Activated CD8-positive, alpha-beta memory T cell treated with anti-CD3 and anti-CD28 coated beads, Interleukin-2, amount 50 U/mL, for 24 hours (primary cell): ENCODE measurements at regions not wholly inside any gene's neighbourhood (a gene's known extent, or its start where the extent isn't known, plus 50 kb on each side); places are given as distances from the start of the nearest gene placed in this dataset.

ENCODE experiments used
- DNase-seq: peaks from one replicate; pipeline ENCODE4 v3.0.0-alpha.2; 2020; ENCODE audit errors: extremely low read depth

DNA sequence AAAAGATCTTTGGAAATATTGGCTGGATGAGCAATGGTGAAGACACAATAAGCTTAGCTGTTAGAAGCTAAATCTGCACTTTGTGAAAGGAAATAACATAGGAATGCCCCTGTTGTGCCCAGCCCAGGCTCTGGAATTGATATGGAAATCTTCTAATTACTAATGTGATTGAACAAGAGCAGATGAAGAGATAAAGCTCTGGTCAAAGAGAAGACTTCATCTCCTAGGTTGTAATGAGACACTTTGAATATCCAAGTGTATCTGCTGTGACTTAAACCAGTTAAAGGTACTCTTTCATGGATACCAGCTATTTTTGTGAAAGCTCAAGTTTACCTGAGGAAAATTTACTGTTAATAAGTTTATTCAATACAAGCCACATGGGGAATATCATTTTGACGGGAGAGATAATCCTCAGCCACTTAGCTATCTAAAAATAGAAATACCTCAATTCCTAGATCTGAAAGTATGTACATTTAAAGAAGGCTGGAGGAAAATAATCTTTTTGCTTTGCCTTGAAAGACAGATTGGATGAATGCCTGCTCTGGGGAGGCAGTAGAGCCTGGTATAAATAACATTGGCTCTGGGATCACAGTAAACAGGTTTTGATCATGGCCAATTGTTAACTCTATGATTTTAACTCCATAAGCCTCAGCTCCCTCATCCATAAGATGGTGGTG lies 494.0 kb upstream of the B3GALT2 start:
- DNase-seq: no peak

DNA sequence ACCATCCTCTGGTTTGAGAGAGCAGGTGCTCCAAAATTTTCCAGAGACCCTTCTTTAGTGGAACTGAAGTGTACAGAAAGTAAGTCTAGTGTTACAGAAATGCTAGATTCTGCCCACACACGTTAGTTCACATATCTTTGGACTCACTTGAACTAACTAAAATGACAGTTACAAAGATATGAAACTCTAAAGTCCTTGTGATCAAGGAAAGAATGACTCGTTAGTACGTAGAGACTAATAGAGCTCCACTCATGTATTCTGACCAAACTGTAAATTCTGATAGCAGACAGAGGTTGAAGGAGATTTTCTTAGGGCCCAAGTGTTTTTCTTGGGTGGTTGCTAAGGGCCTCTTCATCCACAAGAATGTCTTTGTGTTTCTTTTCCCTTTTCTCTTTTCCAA lies 491.5 kb upstream of the B3GALT2 start:
- no peak for DNase-seq

DNA sequence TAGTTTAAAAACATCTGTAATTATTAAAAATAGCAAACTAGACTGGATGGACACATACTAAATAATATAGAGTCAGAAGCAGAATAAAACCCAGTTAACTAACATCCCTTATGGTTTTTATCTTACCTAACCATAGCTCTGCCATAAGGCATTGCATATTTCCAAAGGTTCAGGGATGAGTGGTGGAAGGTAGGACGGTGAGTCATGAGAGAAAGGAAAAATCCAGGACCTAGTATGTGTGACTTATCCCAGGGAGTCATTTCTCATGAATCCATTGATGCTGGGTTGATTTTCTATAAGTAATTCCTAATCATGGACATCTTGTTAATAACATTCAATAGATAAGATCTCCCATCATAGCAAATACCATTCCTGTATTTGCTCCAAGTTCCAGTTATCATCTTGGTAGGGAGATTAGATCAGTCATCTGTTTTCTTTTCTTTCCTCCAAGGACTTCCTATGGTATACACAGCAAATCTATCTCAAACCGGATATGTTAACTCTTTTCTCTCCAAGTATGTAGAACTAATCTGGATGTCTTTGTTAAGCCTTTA lies 490.7 kb upstream of the B3GALT2 start:
- no peak for DNase-seq

DNA sequence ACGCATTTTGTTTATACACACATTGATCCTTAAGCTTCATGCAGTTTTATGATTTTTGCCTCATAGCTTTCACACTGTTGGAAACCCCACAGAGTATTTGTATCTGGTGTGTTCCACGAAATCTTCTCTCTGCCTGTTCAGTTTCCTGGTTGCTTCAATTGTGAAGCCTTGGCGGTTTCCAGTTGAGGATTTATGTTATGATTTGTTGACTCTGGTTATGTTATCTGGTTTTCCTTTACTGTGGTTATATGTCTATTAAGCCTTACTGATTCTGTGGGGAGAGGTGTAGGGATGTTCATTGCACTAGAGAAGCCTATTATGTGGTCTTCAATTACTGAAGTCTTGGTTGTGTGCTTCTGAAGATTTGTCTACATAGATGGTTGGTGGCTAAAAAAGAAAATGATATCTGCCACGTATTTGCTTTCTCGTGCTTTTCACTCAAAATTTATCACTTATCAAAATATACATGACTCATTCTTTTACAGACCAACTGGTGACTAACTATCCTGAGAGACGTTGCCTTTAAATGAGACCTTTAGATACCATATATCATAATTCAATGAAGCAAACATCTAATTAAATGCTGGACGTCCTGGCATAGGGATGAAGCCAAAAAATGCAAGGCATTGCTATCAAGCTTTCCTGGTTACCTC lies 488.0 kb upstream of the B3GALT2 start:
- no peak for DNase-seq

DNA sequence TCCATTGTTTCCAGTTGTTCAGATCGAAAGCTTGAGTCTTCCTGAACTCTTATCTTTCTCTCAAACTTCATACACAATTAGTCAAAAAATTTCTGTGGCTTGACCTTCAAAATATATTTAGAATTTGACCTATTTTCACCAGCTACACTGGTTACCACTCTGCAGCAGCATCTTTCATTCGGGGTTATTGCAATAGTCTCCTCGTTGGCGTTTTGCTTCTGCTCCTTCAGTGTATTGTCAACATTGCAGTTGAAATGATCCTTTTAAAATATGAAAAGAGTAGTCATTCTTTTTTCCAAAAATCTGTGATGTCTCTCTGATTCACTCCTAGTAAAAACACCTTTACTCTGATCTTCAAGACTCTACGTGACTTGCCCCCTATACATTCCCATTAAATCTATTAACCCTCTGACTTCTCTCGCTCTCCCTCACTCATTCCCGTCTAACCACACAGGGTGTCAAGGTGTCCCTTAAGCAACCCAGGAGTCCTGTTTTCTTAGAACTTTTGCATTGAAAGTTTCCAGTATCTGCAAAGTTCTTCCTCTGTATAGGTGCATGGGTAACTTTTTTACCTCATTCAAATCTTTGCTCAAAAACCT lies 480.2 kb upstream of the B3GALT2 start:
- DNase-seq: no peak

DNA sequence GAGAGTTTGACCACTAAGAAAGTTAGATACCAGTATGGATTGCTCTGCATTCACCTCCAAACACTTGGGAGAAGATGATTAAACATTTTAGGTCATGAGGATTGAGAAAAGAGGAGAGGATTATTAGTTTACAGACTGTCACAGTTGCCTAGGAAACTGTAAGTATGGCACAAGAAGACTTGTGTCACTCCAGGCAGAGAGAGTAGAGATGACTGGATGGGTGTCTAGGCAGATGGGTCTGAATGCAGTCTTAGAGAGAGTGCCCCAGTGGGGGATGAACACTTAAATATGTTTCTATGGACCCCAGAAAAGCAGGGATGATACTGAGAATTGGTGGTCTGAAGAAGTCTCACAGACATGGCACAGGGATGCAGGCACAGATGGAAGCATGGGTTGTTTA lies 477.6 kb upstream of the B3GALT2 start:
- DNase-seq: no peak

DNA sequence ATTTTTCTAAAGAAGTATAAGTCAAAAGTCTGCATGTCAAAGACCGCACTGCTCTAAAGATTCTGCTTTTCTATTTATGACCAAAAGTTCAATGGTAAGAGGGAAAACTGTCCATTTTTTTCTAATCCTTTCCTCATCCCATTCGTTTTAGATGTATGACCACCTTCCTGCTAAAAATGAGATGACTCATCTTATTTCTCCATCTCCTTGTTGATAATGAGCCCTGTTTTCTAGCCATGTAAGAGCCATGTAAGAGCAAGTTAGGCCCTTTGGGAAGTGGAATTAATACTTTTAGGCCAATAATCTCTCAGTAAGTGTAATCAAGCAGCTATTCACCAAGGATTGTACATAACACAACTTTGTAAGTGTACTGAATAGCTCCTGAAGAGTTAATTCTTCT lies 475.6 kb upstream of the B3GALT2 start:
- no peak for DNase-seq

DNA sequence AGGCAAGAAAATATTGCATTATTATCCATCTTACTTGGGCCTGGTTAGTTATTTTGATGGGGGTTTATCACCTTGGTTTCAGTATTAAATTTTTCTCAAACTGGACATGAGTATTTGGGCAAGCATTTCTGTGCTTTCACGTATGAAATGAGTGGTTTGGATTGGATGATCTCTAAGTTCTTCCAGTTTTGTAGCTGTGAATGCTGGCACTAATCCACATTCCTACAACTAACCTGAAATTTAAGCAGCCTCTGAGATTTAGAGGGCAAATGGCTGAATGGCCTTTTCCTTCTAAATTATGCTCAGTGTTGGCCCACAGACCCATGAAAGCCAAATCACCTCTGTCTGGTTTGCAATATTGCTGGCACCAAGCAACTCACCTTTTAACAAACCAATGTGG lies 475.0 kb upstream of the B3GALT2 start:
- no peak for DNase-seq

DNA sequence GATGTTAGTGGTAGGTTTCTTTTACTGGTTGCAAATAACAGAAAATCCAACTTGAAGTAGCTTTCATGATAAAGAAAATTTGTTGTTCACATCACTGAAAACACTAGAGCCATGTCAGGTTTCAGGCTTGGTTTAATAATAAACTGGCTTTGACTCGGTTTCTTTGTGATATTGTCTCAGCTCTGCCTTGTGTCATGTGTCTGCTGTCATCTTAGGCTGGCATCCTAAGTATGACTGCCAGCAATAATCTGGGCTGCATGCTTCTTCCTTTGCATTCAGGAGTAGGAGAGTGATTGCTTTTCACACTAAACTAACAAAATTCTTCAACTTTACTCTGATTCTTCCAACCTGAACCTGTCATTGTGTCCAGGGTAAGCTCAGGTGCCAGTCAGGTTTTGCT lies 474.0 kb upstream of the B3GALT2 start:
- DNase-seq: no peak

DNA sequence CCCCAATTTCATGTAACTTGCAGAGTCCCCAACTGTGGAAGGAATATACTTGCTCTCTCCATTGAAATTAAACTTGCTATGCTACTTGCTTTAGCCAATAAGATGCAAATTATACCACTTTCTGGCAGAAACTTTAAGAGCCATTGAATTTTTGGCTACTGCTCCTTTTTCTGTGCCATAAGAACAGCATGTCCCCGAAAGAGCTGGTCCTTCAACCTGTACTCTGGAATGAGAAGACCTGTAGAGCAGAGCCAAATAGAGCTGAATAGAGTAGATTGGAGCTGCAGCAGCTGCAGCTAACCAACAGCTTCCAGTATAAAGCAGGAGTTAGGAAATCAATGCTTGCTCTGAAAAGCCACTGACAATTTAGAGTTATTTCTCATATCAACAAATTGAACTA lies 472.3 kb upstream of the B3GALT2 start:
- DNase-seq: no peak

DNA sequence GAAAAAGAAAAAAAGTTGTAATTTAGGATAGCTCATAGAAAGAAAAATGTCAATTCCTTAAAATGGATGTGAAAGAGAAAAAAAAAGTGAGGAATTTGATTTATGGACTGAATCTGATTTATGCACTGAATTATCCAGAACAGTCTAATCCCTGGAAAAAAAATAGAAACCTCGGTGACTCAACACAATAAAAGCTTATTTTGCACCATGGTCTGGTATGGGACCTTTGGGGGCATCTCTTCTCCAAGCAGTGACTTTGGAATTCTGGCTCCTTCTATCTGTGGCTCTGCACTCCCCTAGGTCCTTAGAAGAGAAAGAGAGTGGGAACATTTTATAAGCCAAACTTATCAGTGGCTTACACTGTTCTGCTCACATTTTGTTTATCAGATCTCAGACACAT lies 471.7 kb upstream of the B3GALT2 start:
- DNase-seq: no peak

DNA sequence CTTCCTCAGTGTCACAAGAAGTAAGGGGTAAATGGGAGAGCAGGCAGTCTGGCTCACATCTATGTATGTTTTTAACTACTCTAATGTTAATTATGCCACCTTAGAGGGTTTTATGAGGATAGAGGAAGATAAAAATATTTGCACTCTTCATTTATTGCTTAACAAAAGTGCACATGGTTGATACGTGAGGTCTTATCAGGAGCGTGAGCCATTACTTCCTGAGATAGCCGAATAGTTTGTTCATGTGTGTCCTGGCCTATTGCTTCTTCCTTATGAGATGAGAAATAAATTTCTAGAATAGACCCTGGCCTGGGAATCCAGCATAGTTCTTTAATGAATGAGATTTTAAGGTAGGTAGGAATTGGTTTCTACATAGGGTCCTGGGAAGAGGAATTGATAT lies 471.1 kb upstream of the B3GALT2 start:
- no peak for DNase-seq

DNA sequence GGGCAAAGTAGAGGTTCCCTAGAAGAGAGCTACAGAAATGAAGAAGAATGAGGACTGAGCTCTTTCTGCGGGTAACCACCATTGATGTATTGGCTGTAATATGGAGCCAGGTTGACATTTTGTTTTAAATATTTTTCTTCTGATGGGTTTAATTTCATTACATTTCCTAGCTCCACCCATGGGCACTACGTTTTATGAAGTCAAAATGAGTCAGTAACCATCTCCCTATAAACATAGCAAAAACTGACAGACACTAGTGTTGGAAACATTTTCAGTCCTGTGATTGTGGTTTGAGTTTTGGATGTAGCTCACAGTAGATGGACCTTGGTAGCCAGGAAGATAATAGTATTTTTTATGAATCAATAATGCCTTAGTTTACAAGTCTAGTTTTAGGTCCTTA lies 470.4 kb upstream of the B3GALT2 start:
- no peak for DNase-seq

DNA sequence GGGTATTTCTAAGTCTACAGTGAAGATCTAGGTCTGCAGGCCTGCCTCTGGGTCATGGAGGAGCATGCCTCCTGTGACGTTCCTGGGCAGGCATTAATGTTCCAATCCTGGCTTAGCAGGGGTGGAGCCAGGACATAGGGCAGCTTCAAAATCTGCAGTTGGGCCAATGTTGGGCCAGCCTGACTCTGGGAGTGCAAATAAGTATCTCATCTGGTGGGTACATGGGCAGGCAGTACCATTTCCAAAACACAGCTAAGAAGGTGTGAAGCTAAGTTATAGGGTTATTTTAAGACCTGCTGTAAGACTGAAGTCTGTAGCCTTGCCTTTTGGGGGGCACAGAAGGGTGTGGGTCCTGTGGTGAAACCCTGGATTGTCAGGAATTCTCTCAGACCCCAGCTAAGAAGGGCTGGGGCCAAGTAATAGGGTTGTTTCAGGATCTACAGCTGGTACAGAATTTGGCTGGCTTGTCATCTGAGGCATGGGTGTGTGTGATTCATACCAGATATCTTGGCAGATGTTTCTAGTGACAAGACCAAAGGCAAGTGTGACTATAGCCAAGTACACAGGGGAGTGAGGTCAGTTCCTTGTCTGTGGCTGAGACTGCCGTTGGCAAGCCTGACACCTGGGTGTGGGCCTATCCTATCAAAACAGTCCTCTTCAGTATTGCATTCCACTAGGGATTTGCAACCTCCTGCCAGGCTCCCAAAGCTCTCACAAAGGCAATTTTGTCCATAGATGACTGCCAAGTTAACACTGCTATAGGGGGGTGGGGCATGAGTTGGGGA lies 468.7 kb upstream of the B3GALT2 start:
- no peak for DNase-seq

DNA sequence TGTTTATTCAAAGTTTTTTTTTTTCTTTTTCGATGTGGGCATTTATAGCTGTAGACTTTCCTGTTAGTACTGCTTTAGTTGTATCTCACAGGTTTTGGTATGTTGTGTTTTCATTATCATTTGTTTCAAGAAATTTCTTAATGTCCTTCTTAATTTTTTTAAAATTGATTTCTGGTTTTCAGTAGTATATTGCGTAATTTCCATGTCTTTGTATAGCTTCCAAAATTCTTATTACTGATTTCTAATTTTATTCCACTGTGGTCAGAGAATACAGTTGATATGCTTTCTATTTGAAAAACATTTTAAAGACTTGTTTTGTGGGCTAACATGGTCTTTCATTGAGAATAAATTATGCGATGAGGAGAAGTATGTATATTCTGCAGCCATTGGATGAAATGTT lies 463.2 kb upstream of the B3GALT2 start:
- DNase-seq: no peak

DNA sequence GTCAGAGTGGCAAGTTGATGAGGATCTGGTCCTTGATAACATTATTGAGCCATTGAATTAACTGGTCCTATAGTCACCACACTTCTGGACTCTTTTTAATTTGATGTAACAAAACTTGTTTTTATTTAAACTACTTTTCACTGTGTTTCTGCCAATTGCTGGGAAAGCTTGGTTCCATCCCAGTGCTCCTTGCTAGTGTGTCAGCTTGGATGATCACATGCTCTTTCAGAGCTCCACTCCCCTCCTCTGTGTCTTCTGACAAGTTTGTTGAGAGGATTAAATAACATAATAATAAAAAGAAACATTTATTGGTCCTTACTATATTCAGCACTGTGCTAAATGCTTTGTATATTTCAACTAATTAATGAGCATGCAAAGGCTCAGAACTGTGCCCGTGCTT lies 448.5 kb upstream of the B3GALT2 start:
- no peak for DNase-seq

DNA sequence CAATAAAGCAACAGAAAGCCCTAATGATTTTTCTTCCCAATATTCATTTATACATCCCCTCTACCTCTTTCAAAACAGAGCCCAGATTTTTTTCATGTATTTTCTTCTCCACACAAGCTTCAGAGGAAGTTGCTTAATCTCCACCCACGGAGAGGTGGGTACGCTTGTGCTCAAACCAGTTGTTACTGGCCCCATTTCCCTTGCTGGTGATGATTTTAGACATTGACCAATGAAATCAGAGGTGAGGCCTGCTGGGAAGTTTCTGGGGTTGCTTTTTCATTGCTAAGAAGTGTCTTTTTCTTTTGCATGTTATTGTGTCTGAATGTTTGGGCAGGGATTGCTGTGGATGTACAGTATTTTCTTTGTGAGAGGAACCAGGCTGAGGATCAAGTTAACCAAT lies 448.1 kb upstream of the B3GALT2 start:
- no peak for DNase-seq

DNA sequence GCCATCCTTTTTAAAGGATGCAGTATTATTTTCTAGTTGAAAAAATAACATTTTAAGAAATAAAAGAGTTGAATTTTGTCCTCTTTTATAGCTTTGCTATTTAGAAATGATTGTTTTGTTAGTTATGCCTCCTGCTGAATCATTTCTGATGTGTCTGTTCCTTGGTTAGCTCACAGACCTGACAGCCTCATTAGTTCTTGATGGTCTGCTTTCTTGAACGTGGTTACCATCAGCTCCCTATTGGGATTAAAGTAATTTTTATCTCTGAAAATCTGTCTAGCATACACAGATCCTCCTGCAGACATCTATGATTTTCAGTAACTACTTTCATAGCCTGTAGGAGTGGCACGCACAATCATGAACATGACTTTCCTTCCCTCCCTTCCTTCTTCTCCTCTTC lies 447.6 kb upstream of the B3GALT2 start:
- no peak for DNase-seq

DNA sequence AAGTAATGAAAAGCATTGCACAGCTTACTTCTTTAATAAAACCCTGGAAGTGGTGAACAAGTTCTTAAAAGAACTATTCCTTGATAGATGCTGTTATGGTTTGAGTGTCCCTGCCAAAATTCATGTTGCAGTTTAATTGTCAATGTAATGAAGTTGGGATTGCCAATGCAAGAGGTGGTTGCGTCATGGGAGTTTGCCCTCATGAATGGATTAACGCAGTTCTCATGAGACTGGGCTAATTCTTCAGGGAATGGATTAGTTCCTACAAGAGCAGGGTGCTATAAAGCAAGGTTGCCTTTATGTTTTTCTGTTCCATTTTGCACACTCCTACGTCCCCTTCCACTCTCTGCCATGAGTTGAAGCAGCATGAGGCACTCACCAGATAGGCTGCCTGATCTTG lies 446.7 kb upstream of the B3GALT2 start:
- no peak for DNase-seq

DNA sequence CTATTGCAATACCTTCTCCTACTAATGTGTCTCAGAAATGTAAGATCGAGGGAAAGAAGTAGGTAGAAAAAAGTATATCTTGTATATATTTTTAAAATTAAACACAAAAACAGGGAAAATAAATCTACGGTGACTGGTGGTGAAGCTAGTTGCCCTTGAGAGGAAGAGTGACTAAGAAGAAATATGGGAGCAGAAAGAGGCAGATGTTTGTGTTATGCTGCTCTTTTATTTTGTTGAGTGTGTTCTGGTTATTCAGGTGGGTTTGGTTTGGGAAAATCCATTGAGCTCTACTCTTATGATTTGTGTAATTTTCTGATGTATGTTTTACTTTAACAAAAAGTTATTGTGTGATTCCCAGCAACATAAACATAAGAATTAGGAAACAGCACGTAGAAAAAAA lies 444.9 kb upstream of the B3GALT2 start:
- DNase-seq: no peak

DNA sequence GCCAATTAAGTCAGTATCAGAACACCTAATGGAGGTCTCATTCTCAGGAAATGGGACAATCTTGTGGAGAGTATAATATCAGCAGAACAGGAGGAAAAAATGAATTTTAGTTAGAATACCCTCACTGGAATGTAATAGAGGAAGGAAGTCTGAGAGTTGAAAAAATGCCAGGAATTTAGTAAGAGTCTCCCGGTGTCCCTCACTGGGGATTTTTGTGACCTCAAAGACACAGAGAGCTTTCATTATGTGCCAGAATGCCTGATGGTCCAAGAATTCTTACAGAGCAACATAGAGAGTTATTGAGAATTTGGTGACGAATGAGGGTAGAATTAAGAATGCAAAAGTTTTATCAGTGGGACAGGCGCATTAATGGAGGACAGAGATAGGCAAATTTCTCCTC lies 443.5 kb upstream of the B3GALT2 start:
- DNase-seq: no peak

DNA sequence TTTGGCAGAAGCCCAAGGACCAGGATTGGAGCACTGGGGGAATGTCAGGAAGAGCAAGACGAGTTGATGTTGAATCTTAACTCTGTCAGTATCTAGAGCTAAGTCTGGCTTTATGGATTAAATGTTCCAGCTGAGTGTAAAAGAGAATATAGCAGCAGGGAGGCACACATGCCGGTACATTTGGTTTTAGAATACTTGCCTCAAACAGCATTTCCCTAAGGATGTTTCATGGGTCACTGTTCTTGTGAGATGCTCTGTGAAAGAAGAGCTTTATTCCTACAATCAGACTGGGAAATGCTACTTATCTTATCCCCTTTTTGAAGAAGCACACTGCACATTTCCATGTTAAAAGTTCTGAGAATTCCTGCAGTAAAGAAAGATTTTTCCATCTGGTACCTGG lies 440.3 kb upstream of the B3GALT2 start:
- DNase-seq: no peak

DNA sequence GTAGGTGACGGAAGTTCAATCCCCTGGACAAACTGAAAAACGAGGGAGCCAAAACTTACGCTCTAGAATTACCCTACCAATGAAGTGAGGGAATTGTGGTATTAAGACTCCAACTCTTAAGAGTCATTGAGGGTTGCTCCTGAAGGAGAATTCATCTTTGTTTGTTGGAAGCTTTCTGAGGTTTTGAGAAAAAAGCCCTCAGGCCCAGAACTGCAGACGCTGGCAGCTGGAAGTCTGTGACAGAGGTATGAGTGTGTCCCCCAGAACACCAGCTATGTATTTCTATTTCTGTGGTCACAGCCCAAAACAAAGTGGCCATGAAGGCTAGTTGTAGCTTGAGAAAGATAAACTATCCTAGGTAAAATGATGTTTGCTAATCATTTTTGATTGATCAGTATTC lies 438.8 kb upstream of the B3GALT2 start:
- no peak for DNase-seq
